ENCODE measurements at regions not wholly inside any gene's neighbourhood (a gene's known extent, or its start where the extent isn't known, plus 50 kb on each side); places are given as distances from the start of the nearest gene placed in this dataset.

- Histone ChIP-seq H3K27me3 (ENCODE audit: control insufficient read depth in 2 of 2, insufficient read depth in 2 of 2, low read length in 2 of 2) (no peaks in the 10 kb centered on the region), H3K4me1 (ENCODE audit: control insufficient read depth, extremely low read depth, insufficient read depth, low read length) (no peaks in the 10 kb centered on the region), H3K36me3 (ENCODE audit: control insufficient read depth in 2 of 2, extremely low read depth in 1 of 2, insufficient read depth in 2 of 2, low read length in 2 of 2) (no peaks in the 10 kb centered on the region), H3K4me2 (ENCODE audit: insufficient read depth, low read length) (no peak overlapping the region), H3K4me3 (replicated peaks in 1 of 3; ENCODE audit: insufficient read depth in 1 of 3, low read depth in 1 of 3, low read length in 3 of 3) (no peak overlapping the region), H3K27ac (ENCODE audit: insufficient read depth, low read depth, low read length) (no peak overlapping the region), H3K9me3 (replicated peaks; ENCODE audit: control insufficient read depth, insufficient read depth, low read length) (peaks cover 2% of the 10 kb centered on the region), H4K20me1 (replicated peaks; ENCODE audit: control insufficient read depth, extremely low read depth, insufficient read depth, low read length) (no peaks in the 10 kb centered on the region), H2AFZ (ENCODE audit: low read depth, low read length) (no peak overlapping the region), H3K9me1 (replicated peaks; ENCODE audit: control insufficient read depth, extremely low read depth, insufficient read depth, low read length) (no peaks in the 10 kb centered on the region), H3K79me2 (ENCODE audit: control insufficient read depth, insufficient read depth, low read length) (no peaks in the 10 kb centered on the region), H3K9ac (replicated peaks; ENCODE audit: extremely low read depth, insufficient read depth, low read length) (no peak overlapping the region)
- CTCF ChIA-PET = no interaction called here
- BruUV-seq (replicated peaks) = no TSS peak
- DNase-seq (ENCODE audit: low read depth, low spot score) = no peak
- no peak for FAIRE-seq
- dilution Hi-C loops (cut with MboI; ENCODE audit: extremely low pct_ligation_motif_present, low sequenced_read_pairs) = no loop called here
- intact Hi-C loops (cut with micrococcal nuclease) = no loop called here
- POLR2A ChIA-PET = no interaction called here
- TF ChIP-seq POLR2A (IDR thresholded peaks at IDR 0.05; ENCODE audit: low read depth, low read length) (no peak), JUN (IDR thresholded peaks at IDR 0.05; ENCODE audit: borderline replicate concordance, insufficient read depth, insufficient read length, low read depth) (no peak), CTCF (IDR thresholded peaks at IDR 0.05; ENCODE audit: extremely low read depth in 1 of 2, insufficient read depth in 1 of 2, low read depth in 1 of 2, low read length in 2 of 2) (no peak), GATA2 (IDR thresholded peaks at IDR 0.05; ENCODE audit: insufficient read depth, insufficient read length, low read depth, low read length) (no peak), MYC (IDR thresholded peaks at IDR 0.05; ENCODE audit: low read depth, low read length) (no peak), POLR2AphosphoS5 (IDR thresholded peaks at IDR 0.05; ENCODE audit: insufficient read depth, low read depth, low read length) (no peak), EZH2 (IDR thresholded peaks at IDR 0.05; ENCODE audit: borderline replicate concordance, low read depth, low read length, severe bottlenecking) (no peak), FOS (IDR thresholded peaks at IDR 0.05; ENCODE audit: borderline replicate concordance, insufficient read depth, low read length) (no peak), MAX (IDR thresholded peaks at IDR 0.05; ENCODE audit: insufficient read depth, insufficient read length) (no peak)
These were observed 285.7 kb upstream of the ERCC4 start for GRCh38 chr16:13634253-13634652.

All from endothelial cell of umbilical vein (primary cell).